Upper lobe of left lung (tissue), 6 donors: ENCODE measurements at regions not wholly inside any gene's neighbourhood (a gene's known extent, or its start where the extent isn't known, plus 50 kb on each side); places are given as distances from the start of the nearest gene placed in this dataset.

Source experiments
- ATAC-seq, 2 donors: fragments of 200-7000 bp; cut with Tn5 transposase; one replicate each; pipeline ENCODE4 v1.9.1; 2022; ENCODE audit warnings: mild to moderate bottlenecking in 2 of 2, moderate library complexity in 2 of 2; ENCODE audit not compliant: low FRiP score in 2 of 2
- DNase-seq, 2 donors: peaks; one replicate each; pipeline ENCODE4 v3.0.0-alpha.2; 2019 to 2020
- H3K27ac ChIP-seq, 4 donors: fragments of 200-600 bp; sonication (generic); one replicate each; pipeline ENCODE4 v1.5.1; 2016 to 2019
- H3K27me3 ChIP-seq, 4 donors: fragments of 200-600 bp; sonication (generic); one replicate each; pipeline ENCODE4 v1.5.1; 2017 to 2019
- H3K36me3 ChIP-seq, 4 donors: fragments of 200-600 bp; sonication (generic); one replicate each; pipeline ENCODE4 v1.5.1; 2016 to 2019
- H3K4me1 ChIP-seq, 4 donors: fragments of 200-600 bp; sonication (generic); one replicate each; pipeline ENCODE4 v1.5.1; 2018 to 2019
- H3K4me3 ChIP-seq, 4 donors: fragments of 200-600 bp; sonication (generic); one replicate each; pipeline ENCODE4 v1.5.1; 2017 to 2019; ENCODE audit warnings: mild to moderate bottlenecking in 2 of 4, moderate library complexity in 1 of 4
- H3K9me3 ChIP-seq, 4 donors: fragments of 200-600 bp; sonication (generic); one replicate each; pipeline ENCODE4 v1.5.1; 2018 to 2019
- EP300 ChIP-seq, 4 donors: sonication (generic); formaldehyde crosslinking; IDR thresholded peaks; one replicate each; pipeline ENCODE4 v1.5.1; 2017; ENCODE audit warnings: antibody characterized with exemption in 4 of 4, control low read depth in 2 of 4
- POLR2A ChIP-seq, 4 donors: fragments of 450-650 bp; IDR thresholded peaks; one replicate each; pipeline ENCODE4 v1.5.1; 2016 to 2017; ENCODE audit warnings: antibody characterized with exemption in 4 of 4, mild to moderate bottlenecking in 2 of 4
- POLR2AphosphoS5 ChIP-seq, 2 donors: sonication (generic); formaldehyde crosslinking; IDR thresholded peaks; one replicate each; pipeline ENCODE4 v1.5.1; 2017; ENCODE audit warnings: antibody characterized with exemption in 2 of 2
- WGBS, 2 donors: methylation state at CpG; one replicate each; pipeline ENCODE4 v1.1.5; 2017 to 2018; 5-methylcytosine and 5-hydroxymethylcytosine counted together
- TF ChIP-seq, protein P1 (sequence below), 6 experiments: fragments of 450-650 bp in 4 of 6; fragments of 200-600 bp in 2 of 6; sonication (generic) in 2 of 6; IDR thresholded peaks; one replicate each; pipeline ENCODE4 v1.5.1; 2016 to 2019; ENCODE audit warnings: antibody characterized with exemption in 6 of 6
- donor health status: DM: no; HTN: no; CAD: no; lungs with moderate emphysema.
- donor health status: DM: no; HTN: yes; CAD: no; lungs with severe emphysema.

DNA sequence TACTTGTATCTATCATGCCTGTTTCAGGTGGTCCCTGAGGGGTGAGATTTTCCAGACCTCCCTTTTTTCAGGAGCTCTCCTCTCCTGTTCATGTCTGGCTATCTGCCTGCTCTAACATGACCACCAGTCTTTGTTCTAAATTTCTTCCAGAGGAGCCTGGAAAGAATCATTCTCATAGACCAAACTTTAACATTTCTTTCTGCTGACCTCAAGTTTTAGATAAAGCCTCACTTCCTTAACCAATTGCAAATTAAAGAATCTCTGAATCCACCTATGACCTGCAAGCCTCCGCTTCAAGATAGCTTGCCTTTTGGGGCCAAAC, 97.6 kb downstream of the TEX51 start:
- H3K27ac ChIP-seq = peak overlapping the region in 2 of 4 donors; percentile 7 to 31
- no peaks in the 10 kb centered on the region for H3K36me3 ChIP-seq
- no peaks in the 10 kb centered on the region for H3K9me3 ChIP-seq
- H3K4me3 ChIP-seq = no peak overlapping the region
- 76 to 79% methylated on average over 1 of the region's 1 CpG for WGBS, 2 donors
- no peaks in the 10 kb centered on the region for H3K27me3 ChIP-seq
- ATAC-seq (no peak), DNase-seq (no peak)
- peaks cover 0 to 11% (median 7%) of the 10 kb centered on the region in 4 donors for H3K4me1 ChIP-seq
- no peak for TF ChIP-seq EP300 (IDR thresholded peaks at IDR 0.05)
- TF ChIP-seq POLR2AphosphoS5 (IDR thresholded peaks at IDR 0.05) = no peak
- no peak for TF ChIP-seq POLR2A (IDR thresholded peaks at IDR 0.05)
- TF ChIP-seq, protein P1, sequence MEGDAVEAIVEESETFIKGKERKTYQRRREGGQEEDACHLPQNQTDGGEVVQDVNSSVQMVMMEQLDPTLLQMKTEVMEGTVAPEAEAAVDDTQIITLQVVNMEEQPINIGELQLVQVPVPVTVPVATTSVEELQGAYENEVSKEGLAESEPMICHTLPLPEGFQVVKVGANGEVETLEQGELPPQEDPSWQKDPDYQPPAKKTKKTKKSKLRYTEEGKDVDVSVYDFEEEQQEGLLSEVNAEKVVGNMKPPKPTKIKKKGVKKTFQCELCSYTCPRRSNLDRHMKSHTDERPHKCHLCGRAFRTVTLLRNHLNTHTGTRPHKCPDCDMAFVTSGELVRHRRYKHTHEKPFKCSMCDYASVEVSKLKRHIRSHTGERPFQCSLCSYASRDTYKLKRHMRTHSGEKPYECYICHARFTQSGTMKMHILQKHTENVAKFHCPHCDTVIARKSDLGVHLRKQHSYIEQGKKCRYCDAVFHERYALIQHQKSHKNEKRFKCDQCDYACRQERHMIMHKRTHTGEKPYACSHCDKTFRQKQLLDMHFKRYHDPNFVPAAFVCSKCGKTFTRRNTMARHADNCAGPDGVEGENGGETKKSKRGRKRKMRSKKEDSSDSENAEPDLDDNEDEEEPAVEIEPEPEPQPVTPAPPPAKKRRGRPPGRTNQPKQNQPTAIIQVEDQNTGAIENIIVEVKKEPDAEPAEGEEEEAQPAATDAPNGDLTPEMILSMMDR (IDR thresholded peaks at IDR 0.05) = no peak
